ENCODE measurements at regions not wholly inside any gene's neighbourhood (a gene's known extent, or its start where the extent isn't known, plus 50 kb on each side); places are given as distances from the start of the nearest gene placed in this dataset.

- intact Hi-C loops (cut with DNase I): no loop called here
- Histone ChIP-seq H3K9me3 (peaks cover 0 to 5% of the 10 kb centered on the region in 2 donors), H3K27me3 (no peaks in the 10 kb centered on the region), H3K4me1 (peaks cover 14 to 36% of the 10 kb centered on the region in 2 donors), H3K4me3 (no peak overlapping the region), H3K36me3 (no peaks in the 10 kb centered on the region), H3K27ac (no peak overlapping the region)
- DNase-seq (no peak), ATAC-seq (peak; percentile 61)
- no peak for TF ChIP-seq CTCF (IDR thresholded peaks at IDR 0.05)
Measured at GRCh38 chr6:11414176-11414963, 123.2 kb upstream of the TMEM170B start.

GRCh38 chr6:11413728-11414127 lies 123.8 kb upstream of the TMEM170B start:
- Histone ChIP-seq H3K27ac (no peak overlapping the region), H3K4me3 (no peak overlapping the region), H3K9me3 (peaks cover 0 to 5% of the 10 kb centered on the region in 2 donors), H3K27me3 (no peaks in the 10 kb centered on the region), H3K36me3 (no peaks in the 10 kb centered on the region), H3K4me1 (peaks cover 14 to 36% of the 10 kb centered on the region in 2 donors)
- ATAC-seq: no peak
- TF ChIP-seq CTCF (IDR thresholded peaks at IDR 0.05): no peak
- intact Hi-C loops (cut with DNase I): no loop called here
- no peak for DNase-seq

GRCh38 chr6:11413117-11413687 lies 124.3 kb upstream of the TMEM170B start:
- Histone ChIP-seq H3K27ac (no peak overlapping the region), H3K9me3 (peaks cover 0 to 5% of the 10 kb centered on the region in 2 donors), H3K4me1 (peaks cover 14 to 36% of the 10 kb centered on the region in 2 donors), H3K4me3 (no peak overlapping the region), H3K36me3 (no peaks in the 10 kb centered on the region), H3K27me3 (no peaks in the 10 kb centered on the region)
- ATAC-seq (no peak), DNase-seq (no peak)
- intact Hi-C loops (cut with DNase I): no loop called here
- no peak for TF ChIP-seq CTCF (IDR thresholded peaks at IDR 0.05)

- H3K4me1 ChIP-seq: peaks cover 14 to 36% of the 10 kb centered on the region in 2 donors
- intact Hi-C loops (cut with DNase I): no loop called here
- H3K27me3 ChIP-seq: no peaks in the 10 kb centered on the region
- H3K9me3 ChIP-seq: peaks cover 0 to 5% of the 10 kb centered on the region in 2 donors
- DNase-seq: no peak
- no peak for TF ChIP-seq CTCF (IDR thresholded peaks at IDR 0.05)
- no peak overlapping the region for H3K27ac ChIP-seq
- H3K4me3 ChIP-seq: no peak overlapping the region
- H3K36me3 ChIP-seq: no peaks in the 10 kb centered on the region
- ATAC-seq: no peak
Measured at GRCh38 chr6:11412616-11413015, 124.9 kb upstream of the TMEM170B start.

GRCh38 chr6:11412011-11412424 lies 125.5 kb upstream of the TMEM170B start:
- Histone ChIP-seq H3K4me3 (no peak overlapping the region), H3K27ac (peak overlapping the region in 1 of 2 donors; percentile 33), H3K36me3 (no peaks in the 10 kb centered on the region), H3K4me1 (peaks cover 14 to 36% of the 10 kb centered on the region in 2 donors), H3K27me3 (no peaks in the 10 kb centered on the region), H3K9me3 (peaks cover 0 to 5% of the 10 kb centered on the region in 2 donors)
- TF ChIP-seq CTCF (IDR thresholded peaks at IDR 0.05): no peak
- DNase-seq: no peak
- ATAC-seq: no peak
- intact Hi-C loops (cut with DNase I): no loop called here
